HG03460 (cell line): ENCODE measurements at regions not wholly inside any gene's neighbourhood (a gene's known extent, or its start where the extent isn't known, plus 50 kb on each side); places are given as distances from the start of the nearest gene placed in this dataset.
"Not testable (repeated sequence)": the region's sequence is repeated elsewhere in the genome, so short reads cannot be mapped to it uniquely, and the experiment has no call there.

Source experiments
- ATAC-seq: cut with Tn5 transposase; IDR thresholded peaks from one replicate; pipeline ENCODE4 v1.9.1; 2021; ENCODE audit not compliant: unreplicated experiment

- ATAC-seq, result no peak
Measured at GRCh38 chr13:87736849-87737385, 65.7 kb downstream of the SLITRK5 start.

DNA sequence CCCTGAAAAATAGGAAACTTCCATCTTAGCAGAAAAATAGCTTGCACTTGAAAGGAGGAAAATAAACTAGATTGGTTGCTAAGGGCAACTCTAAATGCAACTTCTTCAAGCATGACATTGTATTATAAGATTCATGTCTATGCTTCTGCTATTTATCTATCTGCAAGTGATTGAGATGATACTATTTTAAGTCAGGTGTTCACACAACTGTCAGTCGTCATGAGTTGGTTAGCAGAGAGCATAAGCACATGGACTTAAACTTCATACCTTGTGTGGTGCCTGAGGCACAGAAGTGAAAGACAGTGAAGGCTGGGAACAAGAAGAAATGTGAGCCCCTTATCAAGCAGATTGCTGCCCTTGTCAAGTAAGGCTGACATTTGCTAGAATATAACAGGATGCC, 82.9 kb downstream of the SLITRK5 start:
- ATAC-seq, result no peak

GRCh38 chr13:87769445-87769844, 98.3 kb downstream of the SLITRK5 start:
- ATAC-seq, result no peak

DNA sequence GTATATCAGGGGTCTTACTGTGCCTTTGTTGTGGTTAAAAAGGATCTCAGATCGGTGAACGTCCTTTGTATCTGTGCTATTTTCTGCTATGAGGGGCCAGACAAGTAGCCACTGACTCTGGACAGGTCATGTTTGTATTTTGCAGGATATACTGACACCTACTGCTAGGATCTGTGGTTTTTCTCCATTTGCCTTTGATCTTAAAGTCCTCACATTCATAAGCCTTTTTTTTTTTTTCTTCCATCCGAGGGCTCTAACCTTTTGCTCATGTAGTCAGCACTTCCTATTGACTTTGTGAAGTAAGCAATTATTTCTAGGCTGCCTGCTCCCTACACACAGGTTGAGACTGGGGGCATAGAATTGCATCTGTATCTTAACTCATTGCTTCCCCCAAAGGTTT, 106.2 kb downstream of the SLITRK5 start:
- no peak for ATAC-seq

DNA sequence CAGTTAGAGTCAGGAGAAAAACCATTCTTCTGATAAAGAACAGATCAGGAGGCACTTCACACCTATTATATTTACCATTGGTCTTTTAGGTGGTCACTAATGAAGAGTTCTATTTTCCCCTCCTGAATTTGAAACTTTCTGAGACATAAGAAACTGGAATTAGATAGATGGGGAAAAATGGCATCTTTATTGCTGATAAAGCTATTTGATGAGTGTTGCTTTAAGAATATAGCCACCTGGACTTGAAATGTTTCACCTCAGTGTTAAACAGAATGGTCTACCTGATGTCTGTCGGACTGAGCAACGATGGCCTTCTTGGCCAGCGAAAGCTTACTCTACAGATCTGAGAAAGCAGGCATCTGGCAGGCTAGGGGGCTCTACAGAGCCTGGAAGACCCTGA, 107.0 kb downstream of the SLITRK5 start:
- no peak for ATAC-seq

DNA sequence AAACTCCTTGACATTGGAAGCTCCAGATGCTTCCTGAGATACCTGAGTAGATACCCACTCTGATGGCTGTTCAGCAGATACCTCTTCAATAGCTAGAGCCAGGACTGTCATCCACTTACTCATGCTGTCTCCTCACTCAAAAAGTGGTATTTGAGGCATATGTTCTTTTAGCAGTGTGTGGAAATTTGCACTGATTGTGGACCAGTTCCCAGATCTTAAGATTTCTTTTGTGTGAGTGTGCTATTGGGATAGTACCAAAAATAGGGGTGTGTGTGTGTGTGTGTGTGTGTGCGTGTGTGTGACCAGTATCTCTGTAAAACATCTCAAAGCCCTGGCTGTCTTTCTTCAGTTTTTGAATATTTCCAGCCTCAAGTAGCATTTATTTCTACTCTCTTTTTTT, 108.3 kb downstream of the SLITRK5 start:
- no peak for ATAC-seq

DNA sequence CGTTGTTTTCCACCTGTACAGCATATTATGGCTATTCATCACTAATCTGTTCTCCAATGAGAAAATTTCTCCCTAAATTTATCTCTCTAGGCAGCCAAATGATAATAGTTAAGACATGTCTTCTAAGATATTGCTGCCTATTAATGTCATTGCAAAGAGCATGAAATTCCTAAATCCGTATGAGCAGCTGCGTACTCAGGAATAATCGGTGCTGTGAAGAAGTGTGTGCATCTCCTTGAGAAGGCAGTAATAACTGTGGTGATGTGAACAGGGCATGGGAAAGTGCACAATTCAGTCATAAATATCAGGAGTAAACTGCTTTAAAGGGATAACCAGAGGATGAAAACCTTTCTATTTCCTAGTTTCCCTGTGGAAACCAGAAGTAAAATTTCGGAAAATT, 112.2 kb downstream of the SLITRK5 start:
- ATAC-seq, result no peak

- ATAC-seq, result no peak
Measured at GRCh38 chr13:87788363-87788762, 117.2 kb downstream of the SLITRK5 start.

DNA sequence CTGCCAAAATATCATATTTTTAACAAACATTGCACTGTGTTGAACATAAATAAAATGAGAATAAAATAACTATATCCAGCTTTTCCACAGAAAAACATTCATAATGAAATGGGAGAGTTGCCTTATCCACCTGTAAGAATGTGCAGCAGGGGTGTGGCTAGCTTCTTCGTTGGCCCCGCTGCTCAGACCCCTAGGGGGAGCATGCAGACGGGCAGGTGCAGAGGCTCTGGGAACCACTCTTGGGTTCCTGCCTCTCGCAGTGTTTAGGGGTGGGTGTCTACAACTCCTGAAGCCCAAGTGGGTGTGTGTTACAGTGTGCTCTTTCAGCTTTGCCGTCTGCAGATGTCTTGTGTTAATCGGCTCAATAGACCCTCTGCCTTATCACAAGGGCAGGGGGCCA, 121.7 kb downstream of the SLITRK5 start:
- ATAC-seq, result no peak

- no peak for ATAC-seq
Measured at GRCh38 chr13:87798536-87798935, 127.4 kb downstream of the SLITRK5 start.

DNA sequence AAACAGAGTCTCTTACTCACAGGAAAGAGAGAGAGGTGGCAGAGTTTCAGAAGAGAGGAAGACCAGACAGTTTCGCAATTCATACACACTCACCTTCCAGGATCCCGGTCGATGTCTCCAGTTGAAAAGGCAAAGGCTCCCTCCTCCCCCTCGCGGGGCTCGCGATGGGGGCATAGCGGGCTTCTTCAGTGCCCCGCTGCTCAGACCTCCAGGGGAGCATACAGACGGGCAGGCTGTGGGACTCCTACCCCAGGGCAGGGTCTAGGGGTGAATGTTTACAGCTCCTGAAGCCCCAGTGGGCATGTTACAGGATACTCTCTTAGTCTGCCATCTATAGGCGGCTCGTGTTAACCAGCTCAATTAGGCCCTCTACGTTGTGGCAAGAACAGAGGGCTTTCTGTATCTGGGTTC, 139.2 kb downstream of the SLITRK5 start:
- ATAC-seq, result no peak

DNA sequence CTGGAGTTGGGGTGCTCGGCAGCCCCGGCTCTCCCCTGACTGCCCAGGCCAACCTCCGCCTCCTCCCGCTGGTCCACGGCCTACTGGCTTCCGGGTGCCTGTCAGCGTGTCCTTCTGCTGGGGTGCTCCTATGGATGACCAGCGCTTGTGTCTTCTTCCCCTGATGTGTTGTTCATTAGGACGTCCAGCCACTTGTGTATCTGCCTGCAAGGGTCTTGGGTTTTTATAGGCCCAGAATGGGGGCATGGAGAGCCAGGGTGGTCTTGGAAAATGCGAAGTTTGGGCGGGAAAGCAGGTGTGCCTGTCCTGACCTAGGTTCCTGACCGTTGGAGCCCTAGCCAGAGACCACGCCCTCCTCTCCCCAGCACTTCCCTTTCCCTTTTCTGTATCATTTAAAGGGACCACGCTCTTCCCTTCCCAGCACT, 139.8 kb downstream of the SLITRK5 start:
- ATAC-seq, result no peak

DNA sequence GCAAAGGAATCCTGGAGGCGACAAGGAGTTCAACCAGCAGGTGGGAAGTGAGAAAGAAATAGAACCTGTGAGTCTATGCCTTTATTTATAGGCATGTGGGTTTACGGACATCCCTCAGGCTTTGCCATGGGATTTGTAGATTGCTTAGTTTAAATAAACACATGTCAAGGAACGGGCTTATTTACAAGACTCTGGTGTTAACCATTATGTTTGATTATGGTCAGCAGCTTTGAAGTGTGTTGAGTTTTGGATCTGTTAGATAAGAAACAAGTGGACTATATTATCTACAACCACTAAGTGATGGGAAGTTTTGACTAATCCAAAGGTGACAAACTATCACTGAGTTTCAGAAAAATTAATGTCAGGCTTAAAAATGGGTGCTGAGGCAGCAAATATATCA, 143.2 kb downstream of the SLITRK5 start:
- no peak for ATAC-seq

GRCh38 chr13:87820241-87820640, 149.1 kb downstream of the SLITRK5 start:
- ATAC-seq, result no peak

GRCh38 chr13:87821512-87821911, 150.3 kb downstream of the SLITRK5 start:
- no peak for ATAC-seq

- not testable (repeated sequence) for ATAC-seq
Measured at GRCh38 chr13:87826301-87826700, 155.1 kb downstream of the SLITRK5 start.

DNA sequence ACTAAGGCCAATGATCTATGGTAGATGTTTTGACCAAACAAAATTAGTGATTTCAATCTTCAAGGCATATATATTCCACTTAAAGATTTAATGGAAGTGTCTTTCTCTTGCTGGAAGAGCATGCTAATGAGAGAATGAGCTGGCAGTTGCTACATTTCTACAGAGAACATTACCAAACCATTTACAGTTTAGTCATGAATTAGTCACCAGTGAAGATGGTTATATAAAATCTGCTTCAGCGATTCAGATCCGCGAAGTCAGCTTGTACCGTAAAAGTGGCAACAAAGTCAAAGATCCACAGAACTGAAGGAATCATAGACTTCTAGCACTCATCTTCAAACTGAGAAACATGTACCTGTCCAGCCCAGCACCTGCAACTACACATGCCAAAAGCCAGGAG, 156.3 kb downstream of the SLITRK5 start:
- ATAC-seq, result no peak

DNA sequence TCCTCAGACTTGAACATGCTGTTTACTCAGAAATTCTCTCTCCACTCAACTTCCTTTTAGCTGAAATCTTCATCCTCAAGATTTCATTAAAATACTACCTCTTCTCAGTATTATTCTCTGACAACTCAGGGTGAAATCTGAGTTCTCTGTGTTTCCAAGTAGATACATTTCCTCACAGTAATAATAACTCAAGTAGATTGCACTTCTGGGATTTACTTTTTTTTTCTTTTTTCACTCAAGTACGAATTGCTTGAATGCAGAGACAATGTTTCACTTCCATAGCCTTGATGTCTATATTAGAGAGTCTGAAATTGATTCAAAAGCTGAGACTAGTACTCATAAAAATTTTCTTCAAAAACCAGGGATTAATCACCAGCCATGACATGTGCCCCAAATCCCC, 166.4 kb downstream of the SLITRK5 start:
- no peak for ATAC-seq

DNA sequence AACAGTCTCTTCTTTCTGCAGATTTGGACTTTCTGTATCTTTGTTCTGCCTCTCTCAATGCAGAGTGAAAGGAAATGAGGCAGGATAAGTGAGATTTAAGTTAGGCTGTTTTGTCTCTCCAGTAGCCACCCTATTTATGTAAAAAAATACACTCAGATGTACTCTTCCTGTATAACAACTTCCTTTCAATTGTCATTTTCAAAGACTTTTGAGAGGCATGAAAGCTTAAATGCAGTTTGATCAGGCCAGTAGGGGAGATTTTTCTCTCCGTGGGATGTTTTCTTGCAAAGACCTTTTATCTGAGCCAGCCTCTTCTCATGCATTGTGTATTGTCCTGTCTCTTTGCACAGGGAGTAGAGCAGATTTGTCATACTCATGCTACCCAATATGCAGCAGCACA, 166.8 kb downstream of the SLITRK5 start:
- no peak for ATAC-seq

- no peak for ATAC-seq
Measured at GRCh38 chr13:87851410-87851809, 180.2 kb downstream of the SLITRK5 start.

DNA sequence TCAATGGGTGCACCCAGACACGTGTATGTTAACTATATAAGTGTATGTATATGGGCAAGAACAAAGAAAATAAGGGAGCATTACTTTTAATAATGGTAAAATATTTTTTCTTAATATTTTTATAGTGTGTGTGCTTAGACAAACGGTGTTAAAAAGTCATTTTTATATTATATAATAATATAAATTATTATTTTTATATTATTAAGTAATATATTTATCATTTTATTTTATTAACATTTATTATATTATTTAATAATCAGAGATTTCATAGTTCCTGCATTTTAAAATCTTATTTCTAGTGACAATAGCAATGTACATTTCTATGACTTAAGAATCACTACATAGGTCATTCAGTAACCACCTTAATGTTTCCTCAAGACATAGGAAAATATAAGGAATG, 184.4 kb downstream of the SLITRK5 start:
- ATAC-seq, result no peak

- no peak for ATAC-seq
Measured at GRCh38 chr13:87859261-87859660, 188.1 kb downstream of the SLITRK5 start.

- ATAC-seq, result no peak
Measured at GRCh38 chr13:87867426-87867825, 196.3 kb downstream of the SLITRK5 start.

GRCh38 chr13:87868731-87869130, 197.6 kb downstream of the SLITRK5 start:
- ATAC-seq, result no peak
